GM06990 (cell line): ENCODE measurements at regions not wholly inside any gene's neighbourhood (a gene's known extent, or its start where the extent isn't known, plus 50 kb on each side); places are given as distances from the start of the nearest gene placed in this dataset.

ENCODE experiments used
- DNase-seq: peaks from one replicate; pipeline ENCODE4 v3.0.0-alpha.2; 2011; ENCODE audit not compliant: insufficient read length; ENCODE audit errors: extremely low read depth
- H3K27me3 ChIP-seq: replicated peaks from 2 replicates; pipeline ENCODE4 v1.6.0; 2011; ENCODE audit warnings: low read length; ENCODE audit not compliant: control insufficient read depth, insufficient read depth
- H3K36me3 ChIP-seq: 2 replicates; pipeline ENCODE4 v1.5.1; 2011; ENCODE audit warnings: low read length; ENCODE audit not compliant: control insufficient read depth, insufficient read depth
- H3K4me3 ChIP-seq: replicated peaks from 2 replicates; pipeline ENCODE4 v1.5.1; 2011; ENCODE audit warnings: low read depth, mild to moderate bottlenecking, control low read depth, low read length
- CTCF ChIP-seq: IDR thresholded peaks from 2 replicates; pipeline ENCODE4 v1.5.1; 2011; ENCODE audit warnings: low read length, control low read depth, mild to moderate bottlenecking, inconsistent platforms; ENCODE audit not compliant: insufficient read depth, poor library complexity, severe bottlenecking

DNA sequence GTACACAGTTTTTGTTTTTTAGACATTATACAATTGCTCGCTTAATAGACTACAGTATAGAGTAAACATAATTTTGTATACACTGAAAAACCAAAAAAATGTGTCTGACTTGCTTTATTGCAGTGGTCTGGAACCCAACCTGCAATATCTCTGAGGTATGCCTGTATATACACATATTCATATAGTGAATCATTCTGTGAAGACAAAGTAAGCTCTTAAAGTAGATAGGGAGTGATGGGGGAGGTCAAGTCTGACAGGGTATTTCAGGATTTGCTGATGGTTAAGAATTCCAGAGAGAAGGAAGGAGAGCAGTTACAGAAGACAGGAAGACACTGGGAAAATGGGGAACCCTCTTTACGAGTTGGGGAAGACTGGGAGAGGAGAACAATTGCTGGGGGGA is 417.9 kb downstream of the CD109 start:
- no peak for TF ChIP-seq CTCF
- Histone ChIP-seq H3K27me3 (no peaks in the 10 kb centered on the region), H3K36me3 (no peaks in the 10 kb centered on the region), H3K4me3 (no peak overlapping the region)
- no peak for DNase-seq

DNA sequence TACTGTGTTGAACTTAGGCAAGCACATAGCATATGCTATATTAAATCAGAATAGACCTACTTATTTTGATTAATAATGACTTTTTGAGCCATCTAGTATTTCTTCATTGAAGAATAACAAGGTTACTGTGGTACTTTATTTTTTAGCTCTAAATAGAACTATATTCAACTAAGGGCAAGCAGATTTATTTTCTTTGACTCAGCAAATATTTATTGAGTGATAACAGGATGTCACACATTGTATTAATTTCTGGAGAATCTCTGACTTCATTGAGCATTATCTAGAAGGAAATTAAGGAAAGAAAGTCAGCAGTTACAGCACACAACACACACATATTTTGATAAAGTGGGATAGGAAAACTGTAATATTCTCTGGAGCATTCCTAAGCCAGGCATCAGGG is 407.4 kb downstream of the CD109 start:
- H3K4me3 ChIP-seq, result no peak overlapping the region
- no peaks in the 10 kb centered on the region for H3K27me3 ChIP-seq
- H3K36me3 ChIP-seq, result no peaks in the 10 kb centered on the region
- TF ChIP-seq CTCF, result no peak
- DNase-seq, result no peak

DNA sequence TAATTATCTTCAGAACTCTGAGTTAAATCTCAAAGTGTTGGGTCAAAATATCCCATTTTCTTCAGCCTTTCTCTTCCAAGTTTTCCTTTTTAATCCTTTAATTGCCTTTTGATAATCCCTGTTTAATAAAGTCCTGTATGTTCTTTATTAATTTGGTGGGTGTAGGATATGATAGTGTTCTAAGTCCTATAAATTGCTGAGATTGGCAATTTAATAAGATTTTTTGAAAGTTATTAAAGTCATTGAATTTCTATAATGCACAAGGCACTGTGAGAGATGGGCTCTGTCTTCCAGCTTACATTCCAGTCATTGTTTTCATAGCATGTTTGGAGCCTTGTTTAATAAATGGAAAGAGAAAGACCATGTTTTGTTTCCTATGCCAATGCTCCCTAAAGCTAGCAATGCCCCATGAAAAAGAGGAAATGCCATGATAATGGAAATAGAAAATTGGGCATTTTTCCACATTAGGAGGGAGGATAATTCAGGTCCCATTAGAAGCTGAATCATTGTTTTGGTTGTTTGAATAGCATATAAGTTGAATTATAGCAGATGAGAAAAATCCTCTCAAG is 404.8 kb downstream of the CD109 start:
- no peak overlapping the region for H3K4me3 ChIP-seq
- H3K27me3 ChIP-seq, result no peaks in the 10 kb centered on the region
- DNase-seq, result no peak
- H3K36me3 ChIP-seq, result no peaks in the 10 kb centered on the region
- no peak for TF ChIP-seq CTCF

DNA sequence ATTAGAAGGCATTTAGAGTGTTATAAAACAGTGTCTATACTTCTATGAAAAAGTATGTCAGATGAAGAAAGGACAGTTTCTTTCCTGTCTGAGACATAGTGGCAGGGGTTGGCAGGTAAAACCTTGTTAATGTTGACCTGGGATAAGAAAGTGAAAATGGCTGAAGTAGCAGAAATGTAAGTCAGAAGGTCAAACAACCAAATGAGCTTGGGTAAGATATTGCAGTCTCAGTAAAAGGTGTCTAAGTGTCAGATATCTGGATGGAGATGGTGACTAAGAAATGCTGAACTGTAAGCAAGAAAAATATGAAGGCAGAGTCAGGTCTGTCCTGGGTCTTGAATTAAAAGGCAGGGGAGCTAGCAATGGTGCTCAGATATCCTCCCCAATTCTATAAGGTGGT is 400.3 kb downstream of the CD109 start:
- Histone ChIP-seq H3K27me3 (no peaks in the 10 kb centered on the region), H3K36me3 (no peaks in the 10 kb centered on the region), H3K4me3 (no peak overlapping the region)
- no peak for TF ChIP-seq CTCF
- DNase-seq, result no peak

DNA sequence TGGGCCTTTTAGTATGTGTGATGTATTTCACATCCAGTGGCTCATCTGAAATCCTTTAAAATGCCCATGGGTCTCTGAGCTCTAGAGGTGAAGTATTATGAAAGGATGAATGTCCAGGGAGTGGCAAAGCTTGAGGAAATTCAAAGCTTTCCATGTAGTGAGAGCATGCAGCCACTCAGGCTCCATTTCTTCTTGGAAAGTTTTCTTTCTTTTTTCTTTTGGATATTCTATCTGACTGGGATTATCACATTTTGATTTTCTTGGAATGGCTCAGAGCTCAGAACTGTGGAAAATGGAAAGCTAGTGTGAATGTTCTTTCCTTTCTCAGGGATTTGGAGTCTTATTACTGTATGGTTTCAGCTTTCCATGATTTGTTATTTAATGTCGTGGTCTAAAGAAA is 397.4 kb downstream of the CD109 start:
- no peak for TF ChIP-seq CTCF
- no peak for DNase-seq
- Histone ChIP-seq H3K4me3 (no peak overlapping the region), H3K36me3 (no peaks in the 10 kb centered on the region), H3K27me3 (no peaks in the 10 kb centered on the region)

DNA sequence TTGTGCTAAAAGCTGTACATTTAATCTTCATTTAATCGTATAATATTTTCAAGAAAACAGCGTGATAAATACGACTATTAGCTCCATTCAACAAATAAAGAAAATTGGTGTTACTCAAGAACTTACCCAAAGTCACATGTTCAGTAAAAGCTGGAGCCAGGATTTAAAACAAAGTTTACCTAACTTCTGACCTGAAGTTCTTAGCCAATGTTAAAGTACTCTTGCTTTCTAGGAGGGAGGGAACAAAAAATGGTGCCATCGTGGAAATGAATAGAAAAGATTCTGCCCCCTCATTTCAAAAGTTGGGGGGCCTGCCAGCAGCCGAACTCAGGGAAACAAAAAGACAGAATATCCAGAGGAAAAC is 395.8 kb downstream of the CD109 start:
- TF ChIP-seq CTCF, result no peak

More for the DNA sequence above, 395.8 kb downstream of the CD109 start:
- Histone ChIP-seq H3K4me3 (no peak overlapping the region), H3K36me3 (no peaks in the 10 kb centered on the region), H3K27me3 (no peaks in the 10 kb centered on the region)
- no peak for DNase-seq
